ENCODE measurements at regions not wholly inside any gene's neighbourhood (a gene's known extent, or its start where the extent isn't known, plus 50 kb on each side); places are given as distances from the start of the nearest gene placed in this dataset.

GRCh38 chr14:51145246-51145645 lies 50.3 kb upstream of the TRIM9 start:
- no peak for ATAC-seq
- no peak for DNase-seq (ENCODE audit: low spot score)

GRCh38 chr14:51147183-51147582 lies 52.3 kb upstream of the TRIM9 start:
- ATAC-seq (no peak), DNase-seq (ENCODE audit: low spot score) (no peak)

- ATAC-seq: no peak
- no peak for DNase-seq (ENCODE audit: low spot score)
Measured at GRCh38 chr14:51155326-51155725, 60.4 kb upstream of the TRIM9 start.

- DNase-seq (ENCODE audit: low spot score) (no peak), ATAC-seq (peak; percentile 63)
Measured at GRCh38 chr14:51157012-51157411, 62.1 kb upstream of the TRIM9 start.

GRCh38 chr14:51160871-51161270 lies 66.0 kb upstream of the TRIM9 start:
- DNase-seq (ENCODE audit: low spot score) (no peak), ATAC-seq (no peak)

GRCh38 chr14:51165415-51165814 lies 70.5 kb upstream of the TRIM9 start:
- no peak for ATAC-seq

GRCh38 chr14:51167587-51168214 lies 72.3 kb upstream of the TMX1 start:
- DNase-seq (ENCODE audit: low spot score) (no peak), ATAC-seq (no peak)

More at GRCh38 chr14:51165415-51165814, 70.5 kb upstream of the TRIM9 start:
- no peak for DNase-seq (ENCODE audit: low spot score)

GRCh38 chr14:51168215-51168613 lies 71.8 kb upstream of the TMX1 start:
- ATAC-seq (no peak), DNase-seq (ENCODE audit: low spot score) (no peak)

- ATAC-seq (no peak), DNase-seq (ENCODE audit: low spot score) (no peak)
Measured at GRCh38 chr14:51173863-51174262, 66.2 kb upstream of the TMX1 start.

GRCh38 chr14:51176839-51177238 lies 63.2 kb upstream of the TMX1 start:
- no peak for DNase-seq (ENCODE audit: low spot score)
- no peak for ATAC-seq

GRCh38 chr14:51180577-51180976 lies 59.5 kb upstream of the TMX1 start:
- ATAC-seq: no peak
- DNase-seq (ENCODE audit: low spot score): no peak

- ATAC-seq: no peak
- DNase-seq (ENCODE audit: low spot score): no peak
Measured at GRCh38 chr14:51182131-51182565, 57.9 kb upstream of the TMX1 start.

GRCh38 chr14:51185180-51185579 lies 54.9 kb upstream of the TMX1 start:
- no peak for ATAC-seq
- no peak for DNase-seq (ENCODE audit: low spot score)

GRCh38 chr14:51185754-51186153 lies 54.3 kb upstream of the TMX1 start:
- DNase-seq (ENCODE audit: low spot score) (no peak), ATAC-seq (no peak)

- ATAC-seq: no peak
- no peak for DNase-seq (ENCODE audit: low spot score)
Measured at GRCh38 chr14:51188566-51189185, 51.4 kb upstream of the TMX1 start.

GRCh38 chr14:51189600-51190376 lies 50.3 kb upstream of the TMX1 start:
- DNase-seq (ENCODE audit: low spot score): no peak
- ATAC-seq: no peak
